SJCRH30 (cell line): ENCODE measurements at regions not wholly inside any gene's neighbourhood (a gene's known extent, or its start where the extent isn't known, plus 50 kb on each side); places are given as distances from the start of the nearest gene placed in this dataset.
A peak's percentile ranks its signal among the peaks of the same experiment; 100 is the strongest.

ENCODE experiments used
- DNase-seq, 2 experiments: peaks; one replicate each; pipeline ENCODE4 v3.0.0-alpha.2; 2015 to 2020
- H3K27ac ChIP-seq: fragments of 250-450 bp; sonication (Bioruptor Pico); 2 replicates; pipeline ENCODE4 v1.5.1; 2020; ENCODE audit warnings: mild to moderate bottlenecking, moderate library complexity
- H3K27me3 ChIP-seq: fragments of 250-450 bp; sonication (Bioruptor Pico); 2 replicates; pipeline ENCODE4 v1.5.1; 2020; ENCODE audit warnings: mild to moderate bottlenecking, moderate library complexity
- H3K36me3 ChIP-seq: fragments of 250-450 bp; sonication (Bioruptor Pico); 2 replicates; pipeline ENCODE4 v1.5.1; 2020; ENCODE audit warnings: mild to moderate bottlenecking, moderate library complexity
- H3K4me1 ChIP-seq: fragments of 250-450 bp; sonication (Bioruptor Pico); 2 replicates; pipeline ENCODE4 v1.5.1; 2020; ENCODE audit warnings: mild to moderate bottlenecking, moderate library complexity
- H3K4me3 ChIP-seq: fragments of 250-450 bp; sonication (Bioruptor Pico); 2 replicates; pipeline ENCODE4 v1.5.1; 2020; ENCODE audit warnings: mild to moderate bottlenecking, moderate library complexity
- H3K9me3 ChIP-seq: fragments of 250-450 bp; sonication (Bioruptor Pico); replicated peaks from 2 replicates; pipeline ENCODE4 v1.5.1; 2020; ENCODE audit warnings: mild to moderate bottlenecking, moderate library complexity

GRCh38 chr3:56856752-56857151 is 55.0 kb upstream of the ARHGEF3 start:
- Histone ChIP-seq H3K9me3 (no peaks in the 10 kb centered on the region), H3K4me1 (0 out of 2 replicates have a peak, but pooled peaks cover 3% of the 10 kb centered on the region), H3K36me3 (no peaks in the 10 kb centered on the region), H3K4me3 (no peak overlapping the region), H3K27me3 (no peaks in the 10 kb centered on the region), H3K27ac (no peak overlapping the region)
- DNase-seq = no peak

GRCh38 chr3:56855856-56856512 is 54.2 kb upstream of the ARHGEF3 start:
- Histone ChIP-seq H3K27me3 (no peaks in the 10 kb centered on the region), H3K27ac (no peak overlapping the region), H3K4me3 (no peak overlapping the region), H3K4me1 (0 out of 2 replicates have a peak, but pooled peaks cover 3% of the 10 kb centered on the region), H3K9me3 (no peaks in the 10 kb centered on the region), H3K36me3 (no peaks in the 10 kb centered on the region)
- peak in 1 of 2 experiments; percentile 23 for DNase-seq

- DNase-seq = no peak
- H3K27me3 ChIP-seq = no peaks in the 10 kb centered on the region
- no peaks in the 10 kb centered on the region for H3K9me3 ChIP-seq
- no peak overlapping the region for H3K27ac ChIP-seq
- 0 out of 2 replicates have a peak, but pooled peaks cover 3% of the 10 kb centered on the region for H3K4me1 ChIP-seq
- no peak overlapping the region for H3K4me3 ChIP-seq
- no peaks in the 10 kb centered on the region for H3K36me3 ChIP-seq
Observed at GRCh38 chr3:56854856-56855611, 53.3 kb upstream of the ARHGEF3 start.

GRCh38 chr3:56851966-56852884 is 50.5 kb upstream of the ARHGEF3 start:
- no peaks in the 10 kb centered on the region for H3K4me1 ChIP-seq

More at GRCh38 chr3:56851966-56852884, 50.5 kb upstream of the ARHGEF3 start:
- no peak for DNase-seq
- Histone ChIP-seq H3K36me3 (no peaks in the 10 kb centered on the region), H3K27me3 (no peaks in the 10 kb centered on the region), H3K9me3 (no peaks in the 10 kb centered on the region), H3K4me3 (no peak overlapping the region), H3K27ac (no peak overlapping the region)
